ENCODE measurements at regions not wholly inside any gene's neighbourhood (a gene's known extent, or its start where the extent isn't known, plus 50 kb on each side); places are given as distances from the start of the nearest gene placed in this dataset.

GRCh38 chr13:44664308-44664707 lies 88.2 kb upstream of the TSC22D1 start:
- in situ Hi-C loops (cut with HindIII; ENCODE audit: low sequenced_read_pairs): no loop called here
- DNase-seq (ENCODE audit: low read depth): no peak
- no peak overlapping the region for H3K4me3 ChIP-seq (ENCODE audit: low read depth, low read length)
- TF ChIP-seq CTCF (IDR thresholded peaks at IDR 0.05; ENCODE audit: low read depth, low read length, missing control alignments): no peak

GRCh38 chr13:44662515-44662914 lies 86.4 kb upstream of the TSC22D1 start:
- DNase-seq (ENCODE audit: low read depth): no peak
- in situ Hi-C loops (cut with HindIII; ENCODE audit: low sequenced_read_pairs): no loop called here
- TF ChIP-seq CTCF (IDR thresholded peaks at IDR 0.05; ENCODE audit: low read depth, low read length, missing control alignments): no peak
- no peak overlapping the region for H3K4me3 ChIP-seq (ENCODE audit: low read depth, low read length)

GRCh38 chr13:44661936-44662335 lies 85.8 kb upstream of the TSC22D1 start:
- in situ Hi-C loops (cut with HindIII; ENCODE audit: low sequenced_read_pairs): no loop called here
- no peak for TF ChIP-seq CTCF (IDR thresholded peaks at IDR 0.05; ENCODE audit: low read depth, low read length, missing control alignments)
- H3K4me3 ChIP-seq (ENCODE audit: low read depth, low read length): no peak overlapping the region
- DNase-seq (ENCODE audit: low read depth): no peak

GRCh38 chr13:44660050-44660449 lies 83.9 kb upstream of the TSC22D1 start:
- in situ Hi-C loops (cut with HindIII; ENCODE audit: low sequenced_read_pairs): no loop called here
- TF ChIP-seq CTCF (IDR thresholded peaks at IDR 0.05; ENCODE audit: low read depth, low read length, missing control alignments): no peak
- DNase-seq (ENCODE audit: low read depth): no peak
- H3K4me3 ChIP-seq (ENCODE audit: low read depth, low read length): no peak overlapping the region

GRCh38 chr13:44652962-44653660 lies 77.0 kb upstream of the TSC22D1 start:
- H3K4me3 ChIP-seq (ENCODE audit: low read depth, low read length): no peak overlapping the region
- no peak for DNase-seq (ENCODE audit: low read depth)
- in situ Hi-C loops (cut with HindIII; ENCODE audit: low sequenced_read_pairs): no loop called here
- TF ChIP-seq CTCF (IDR thresholded peaks at IDR 0.05; ENCODE audit: low read depth, low read length, missing control alignments): no peak

GRCh38 chr13:44652168-44652567 lies 76.0 kb upstream of the TSC22D1 start:
- no peak for DNase-seq (ENCODE audit: low read depth)
- in situ Hi-C loops (cut with HindIII; ENCODE audit: low sequenced_read_pairs): no loop called here
- TF ChIP-seq CTCF (IDR thresholded peaks at IDR 0.05; ENCODE audit: low read depth, low read length, missing control alignments): no peak
- no peak overlapping the region for H3K4me3 ChIP-seq (ENCODE audit: low read depth, low read length)

Data from astrocyte of the cerebellum (primary cell).